NCI-H774 (cell line): ENCODE measurements at regions not wholly inside any gene's neighbourhood (a gene's known extent, or its start where the extent isn't known, plus 50 kb on each side); places are given as distances from the start of the nearest gene placed in this dataset.

Source experiments
- DNase-seq: peaks from one replicate; lab custom pipeline; 2025; lab: John Stamatoyannopoulos, UW

GRCh38 chr9:88077071-88077617 is 61.1 kb downstream of the SPATA31C2 start:
- no peak for DNase-seq

- peak; percentile 63 for DNase-seq
Measured at GRCh38 chr9:88076286-88077070, 61.8 kb downstream of the SPATA31C2 start.

GRCh38 chr9:88075966-88076285 is 62.3 kb downstream of the SPATA31C2 start:
- no peak for DNase-seq

- DNase-seq, result no peak
Measured at GRCh38 chr9:88075506-88075905, 62.8 kb downstream of the SPATA31C2 start.

- DNase-seq, result no peak
Measured at GRCh38 chr9:88074931-88075330, 63.3 kb downstream of the SPATA31C2 start.

- no peak for DNase-seq
Measured at GRCh38 chr9:88072831-88073375, 65.4 kb downstream of the SPATA31C2 start.

- DNase-seq, result no peak
Measured at GRCh38 chr9:88071331-88071730, 66.9 kb downstream of the SPATA31C2 start.

GRCh38 chr9:88065619-88066018 is 72.7 kb downstream of the SPATA31C2 start:
- DNase-seq, result no peak

- DNase-seq, result no peak
Measured at GRCh38 chr9:88064554-88064953, 73.7 kb downstream of the SPATA31C2 start.

- no peak for DNase-seq
Measured at GRCh38 chr9:88060746-88061145, 77.5 kb downstream of the SPATA31C2 start.

- DNase-seq, result no peak
Measured at GRCh38 chr9:88059469-88059868, 78.8 kb downstream of the SPATA31C2 start.

GRCh38 chr9:88056876-88057275 is 81.4 kb downstream of the SPATA31C2 start:
- no peak for DNase-seq

- no peak for DNase-seq
Measured at GRCh38 chr9:88053856-88054501, 79.6 kb upstream of the CDK20 start.

- DNase-seq, result no peak
Measured at GRCh38 chr9:88052321-88052965, 78.1 kb upstream of the CDK20 start.

GRCh38 chr9:88051138-88051537 is 76.8 kb upstream of the CDK20 start:
- no peak for DNase-seq

GRCh38 chr9:88049677-88050307 is 75.5 kb upstream of the CDK20 start:
- DNase-seq, result no peak

- no peak for DNase-seq
Measured at GRCh38 chr9:88046542-88046941, 72.2 kb upstream of the CDK20 start.

- no peak for DNase-seq
Measured at GRCh38 chr9:88045686-88046085, 71.4 kb upstream of the CDK20 start.

GRCh38 chr9:88044200-88044599 is 69.9 kb upstream of the CDK20 start:
- no peak for DNase-seq

- DNase-seq, result no peak
Measured at GRCh38 chr9:88043647-88044046, 69.3 kb upstream of the CDK20 start.

GRCh38 chr9:88041447-88041846 is 67.1 kb upstream of the CDK20 start:
- DNase-seq, result no peak

GRCh38 chr9:88037285-88037845 is 63.0 kb upstream of the CDK20 start:
- DNase-seq, result no peak
